IMR-90 (cell line): ENCODE measurements at regions not wholly inside any gene's neighbourhood (a gene's known extent, or its start where the extent isn't known, plus 50 kb on each side); places are given as distances from the start of the nearest gene placed in this dataset.

ENCODE experiments used
- ATAC-seq: fragments of 200-7000 bp; cut with Tn5 transposase; 2 replicates; pipeline ENCODE4 v1.9.1; 2020; ENCODE audit warnings: low read depth, mild to moderate bottlenecking, moderate library complexity
- BruUV-seq: library from RNA; stranded (reverse); fragments of 400-500 nt; replicated peaks from 2 replicates; lab custom pipeline; 2021; lab: Mats Ljungman, UMichigan
- CTCF ChIA-PET: fragments of 300-600 bp; formaldehyde crosslinking; extraction: SDS; loops from one replicate; lab custom pipeline; 2021; ENCODE audit warnings: antibody characterized with exemption; lab: Yijun Ruan, JAX
- POLR2A ChIA-PET: fragments of 300-600 bp; sonication (Branson Sonifier 250); formaldehyde crosslinking; loops from one replicate; lab custom pipeline; 2022; ENCODE audit warnings: antibody characterized with exemption; ENCODE audit not compliant: unreplicated experiment; lab: Charles Lee
- DNase-seq: peaks from one replicate; pipeline ENCODE4 v3.0.0; 2013
- H2AFZ ChIP-seq: replicated peaks from 2 replicates; pipeline ENCODE3; 2013; ENCODE audit warnings: low read length, mild to moderate bottlenecking; ENCODE audit not compliant: poor library complexity
- H2AK5ac ChIP-seq: 2 replicates; pipeline ENCODE4 v1.6.1; 2013; ENCODE audit warnings: low read depth, low read length, inconsistent platforms
- H2AK9ac ChIP-seq: replicated peaks from 2 replicates; pipeline ENCODE3; 2013; ENCODE audit warnings: mild to moderate bottlenecking, low read depth, low read length, moderate library complexity; ENCODE audit not compliant: poor library complexity
- H2BK120ac ChIP-seq: 2 replicates; pipeline ENCODE4 v1.6.1; 2013; ENCODE audit warnings: low read depth, low read length, inconsistent platforms
- H2BK15ac ChIP-seq: 3 replicates; pipeline ENCODE4 v1.6.1; 2013; ENCODE audit warnings: low read depth, low read length, inconsistent platforms
- H2BK20ac ChIP-seq: 2 replicates; pipeline ENCODE4 v1.6.1; 2013; ENCODE audit warnings: low read depth, mild to moderate bottlenecking, inconsistent platforms, low read length, moderate library complexity
- H2BK5ac ChIP-seq: 2 replicates; pipeline ENCODE4 v1.6.1; 2013; ENCODE audit warnings: mild to moderate bottlenecking, low read depth, low read length, inconsistent platforms; ENCODE audit not compliant: poor library complexity, severe bottlenecking
- H3K14ac ChIP-seq: replicated peaks from 2 replicates; pipeline ENCODE4 v1.6.1; 2013; ENCODE audit warnings: low read depth, low read length, inconsistent platforms
- H3K18ac ChIP-seq: 2 replicates; pipeline ENCODE4 v1.6.1; 2013; ENCODE audit warnings: low read depth, low read length, control low read depth
- H3K23ac ChIP-seq: 2 replicates; pipeline ENCODE4 v1.6.1; 2013; ENCODE audit warnings: low read depth, low read length, inconsistent platforms
- H3K27ac ChIP-seq: 2 replicates; pipeline ENCODE4 v1.5.1; 2013; ENCODE audit warnings: mild to moderate bottlenecking, control low read depth, low read length; ENCODE audit not compliant: insufficient read depth
- H3K27me3 ChIP-seq: 2 replicates; pipeline ENCODE4 v1.6.1; 2013; ENCODE audit warnings: low read length; ENCODE audit not compliant: control insufficient read depth, insufficient read depth
- H3K36me3 ChIP-seq: 2 replicates; pipeline ENCODE4 v1.6.1; 2013; ENCODE audit warnings: low read length, mixed read lengths; ENCODE audit not compliant: control insufficient read depth, insufficient read depth
- H3K4ac ChIP-seq: 2 replicates; pipeline ENCODE4 v1.6.1; 2013; ENCODE audit warnings: low read depth, low read length, inconsistent platforms
- H3K4me1 ChIP-seq: 2 replicates; pipeline ENCODE4 v1.6.1; 2013; ENCODE audit warnings: low read length, mixed read lengths; ENCODE audit not compliant: control insufficient read depth, insufficient read depth
- H3K4me2 ChIP-seq: 2 replicates; pipeline ENCODE4 v1.6.1; 2013; ENCODE audit warnings: low read depth, mild to moderate bottlenecking, control low read depth, low read length, moderate library complexity
- H3K4me3 ChIP-seq: 2 replicates; pipeline ENCODE4 v1.5.1; 2013; ENCODE audit warnings: low read depth, mild to moderate bottlenecking, control low read depth, low read length, moderate library complexity; ENCODE audit not compliant: insufficient read depth
- H3K56ac ChIP-seq: 2 replicates; pipeline ENCODE4 v1.6.1; 2013; ENCODE audit warnings: low read length, inconsistent platforms; ENCODE audit not compliant: insufficient read depth; ENCODE audit errors: extremely low read depth
- H3K79me1 ChIP-seq, 2 experiments: 2 replicates each; pipeline ENCODE4 v1.6.1; 2013; ENCODE audit warnings: low read length in 2 of 2, inconsistent platforms in 1 of 2, low read depth in 1 of 2
- H3K9ac ChIP-seq: 2 replicates; pipeline ENCODE4 v1.6.1; 2013; ENCODE audit warnings: low read depth, low read length, control low read depth
- H3K9me1 ChIP-seq: 2 replicates; pipeline ENCODE4 v1.6.1; 2013; ENCODE audit warnings: low read length, inconsistent platforms; ENCODE audit not compliant: insufficient read depth
- H3K9me3 ChIP-seq: 2 replicates; pipeline ENCODE4 v1.6.1; 2013; ENCODE audit warnings: low read length; ENCODE audit not compliant: control insufficient read depth, insufficient read depth
- H4K20me1 ChIP-seq: 2 replicates; pipeline ENCODE4 v1.6.1; 2013; ENCODE audit warnings: low read length, inconsistent platforms; ENCODE audit not compliant: insufficient read depth
- H4K5ac ChIP-seq: 2 replicates; pipeline ENCODE4 v1.6.1; 2013; ENCODE audit warnings: mild to moderate bottlenecking, low read depth, low read length, control low read depth
- H4K8ac ChIP-seq, 2 experiments: 2 replicates each; pipeline ENCODE4 v1.6.1; 2013; ENCODE audit warnings: low read depth in 2 of 2, low read length in 2 of 2, control low read depth in 1 of 2, inconsistent platforms in 1 of 2
- H4K91ac ChIP-seq: 2 replicates; pipeline ENCODE4 v1.6.1; 2013; ENCODE audit warnings: low read depth, low read length, inconsistent platforms; ENCODE audit not compliant: insufficient read depth
- BHLHE40 ChIP-seq: fragments of 150-350 bp; IDR thresholded peaks from 2 replicates; pipeline ENCODE4 v1.6.1; 2016; ENCODE audit warnings: mild to moderate bottlenecking, low read depth, low read length
- CEBPB ChIP-seq: IDR thresholded peaks from 2 replicates; pipeline ENCODE4 v1.6.1; 2012; ENCODE audit warnings: low read depth, low read length, improper control_type of control experiment
- CHD1 ChIP-seq: IDR thresholded peaks from 2 replicates; pipeline ENCODE4 v1.6.1; 2012; ENCODE audit warnings: low read depth, low read length, improper control_type of control experiment
- CTCF ChIP-seq: conservative IDR thresholded peaks from 2 replicates; pipeline ENCODE4 v1.5.1; 2012; ENCODE audit warnings: mild to moderate bottlenecking, low read depth, low read length, improper control_type of control experiment
- ELK1 ChIP-seq: fragments of 150-350 bp; IDR thresholded peaks from 2 replicates; pipeline ENCODE4 v1.6.1; 2016; ENCODE audit warnings: low read depth, mild to moderate bottlenecking, low read length, moderate library complexity, borderline replicate concordance
- FOS ChIP-seq: fragments of 150-350 bp; IDR thresholded peaks from 2 replicates; pipeline ENCODE4 v1.6.1; 2016; ENCODE audit warnings: low read depth, low read length
- MAFK ChIP-seq: IDR thresholded peaks from 2 replicates; pipeline ENCODE4 v1.6.1; 2012; ENCODE audit warnings: low read depth, low read length, improper control_type of control experiment
- MAZ ChIP-seq: IDR thresholded peaks from 2 replicates; pipeline ENCODE4 v1.6.1; 2012; ENCODE audit warnings: low read depth, mild to moderate bottlenecking, low read length, improper control_type of control experiment, moderate library complexity, borderline replicate concordance
- NFE2L2 ChIP-seq: fragments of 150-350 bp; IDR thresholded peaks from 2 replicates; pipeline ENCODE4 v1.6.1; 2016; ENCODE audit warnings: low read depth, mild to moderate bottlenecking, low read length
- POLR2A ChIP-seq: IDR thresholded peaks from 2 replicates; pipeline ENCODE4 v1.6.1; 2012; ENCODE audit warnings: mild to moderate bottlenecking, low read depth, low read length
- RAD21 ChIP-seq: IDR thresholded peaks from 2 replicates; pipeline ENCODE4 v1.6.1; 2012; ENCODE audit warnings: low read length, improper control_type of control experiment
- RFX5 ChIP-seq: IDR thresholded peaks from 2 replicates; pipeline ENCODE4 v1.8.0; 2012; ENCODE audit warnings: low read depth, mild to moderate bottlenecking, low read length, moderate library complexity
- SMC3 ChIP-seq: fragments of 150-350 bp; IDR thresholded peaks from 2 replicates; pipeline ENCODE4 v1.6.1; 2016; ENCODE audit warnings: low read depth, mild to moderate bottlenecking, antibody characterized with exemption, low read length, moderate library complexity
- USF2 ChIP-seq: fragments of 150-350 bp; IDR thresholded peaks from 2 replicates; pipeline ENCODE4 v1.6.1; 2017; ENCODE audit warnings: mild to moderate bottlenecking, antibody characterized with exemption, low read length, low read depth
- WGBS, 2 experiments: methylation state at CpG; one replicate each; pipeline versions ENCODE4 v1.1.5 to v1.1.7; 2013; ENCODE audit warnings: missing lambda C conversion rate in 2 of 2; ENCODE audit not compliant: insufficient read length in 1 of 2; ENCODE audit errors: extremely low coverage in 2 of 2; 5-methylcytosine and 5-hydroxymethylcytosine counted together
- dilution Hi-C: fragments of 300-500 bp; cut with HindIII; formaldehyde crosslinking; loops from one replicate; pipeline ENCODE4 v1.14.3; 2018; ENCODE audit warnings: low sequenced_read_pairs; ENCODE audit not compliant: unreplicated experiment
- in situ Hi-C: fragments of 300-500 bp; cut with MboI; formaldehyde crosslinking; loops from 3 replicates; pipeline ENCODE4 v1.14.3; 2019; ENCODE audit warnings: low sequenced_read_pairs, inconsistent platforms, mixed read lengths
- intact Hi-C: fragments of 100-400 bp; cut with micrococcal nuclease; formaldehyde crosslinking; loops from 2 replicates; pipeline ENCODE4 v1.10.0; 2022

- ChIA-PET POLR2A (no interaction called here), CTCF (no interaction called here)
- in situ Hi-C loops, result no loop called here
- H3K9me1 ChIP-seq, result peaks cover 3% of the 10 kb centered on the region; the same call in 1 of the 2 replicates
- no peak overlapping the region for H4K91ac ChIP-seq
- no peak overlapping the region for H3K4me2 ChIP-seq
- H2BK20ac ChIP-seq, result peak overlapping the region; percentile 26; the same call in 1 of the 2 replicates
- no peaks in the 10 kb centered on the region for H3K36me3 ChIP-seq
- no peak overlapping the region for H3K23ac ChIP-seq
- no CpG with 5 or more reads among the region's 2 CpGs for WGBS, 2 experiments
- intact Hi-C loops, result no loop called here
- H2BK15ac ChIP-seq, result no peak overlapping the region
- H3K4me1 ChIP-seq, result no peaks in the 10 kb centered on the region
- DNase-seq, result peak; percentile 79
- no peaks in the 10 kb centered on the region for H3K27me3 ChIP-seq
- H3K56ac ChIP-seq, result no peak overlapping the region
- no peak overlapping the region for H3K27ac ChIP-seq
- H4K8ac ChIP-seq, result no peak overlapping the region
- TF ChIP-seq POLR2A (no peak), CTCF (no peak), RAD21 (no peak), FOS (no peak), MAZ (no peak), SMC3 (no peak), CHD1 (no peak), MAFK (peak; percentile 54), RFX5 (no peak), CEBPB (no peak), ELK1 (no peak), USF2 (no peak), NFE2L2 (peak; percentile 89), BHLHE40 (no peak)
- H4K20me1 ChIP-seq, result no peaks in the 10 kb centered on the region
- dilution Hi-C loops, result no loop called here
- H2AFZ ChIP-seq, result no peak overlapping the region
- H3K4me3 ChIP-seq, result no peak overlapping the region
- no peak overlapping the region for H2BK5ac ChIP-seq
- H3K9me3 ChIP-seq, result no peaks in the 10 kb centered on the region
- H2BK120ac ChIP-seq, result no peak overlapping the region
- H2AK5ac ChIP-seq, result no peak overlapping the region
- no peak overlapping the region for H3K9ac ChIP-seq
- no peak overlapping the region for H4K5ac ChIP-seq
- BruUV-seq, result no TSS peak
- H3K79me1 ChIP-seq, result no peaks in the 10 kb centered on the region
- no peak overlapping the region for H3K14ac ChIP-seq
- H3K4ac ChIP-seq, result no peak overlapping the region
- H3K18ac ChIP-seq, result no peak overlapping the region; the same call in 1 of the 2 replicates
- ATAC-seq, result no peak
- H2AK9ac ChIP-seq, result no peak overlapping the region
These were observed 428.4 kb upstream of the B3GALT2 start for GRCh38 chr1:193614817-193615216.
